Stimulated activated CD8-positive, alpha-beta memory T cell treated with anti-CD3 and anti-CD28 coated beads, Interleukin-15, amount 100 ng/mL, for 4 hours (primary cell): ENCODE measurements at regions not wholly inside any gene's neighbourhood (a gene's known extent, or its start where the extent isn't known, plus 50 kb on each side); places are given as distances from the start of the nearest gene placed in this dataset.

Source experiments
- DNase-seq, 2 donors: peaks; one replicate each; pipeline ENCODE4 v3.0.0-alpha.2; 2020; ENCODE audit warnings: low read depth in 2 of 2

DNA sequence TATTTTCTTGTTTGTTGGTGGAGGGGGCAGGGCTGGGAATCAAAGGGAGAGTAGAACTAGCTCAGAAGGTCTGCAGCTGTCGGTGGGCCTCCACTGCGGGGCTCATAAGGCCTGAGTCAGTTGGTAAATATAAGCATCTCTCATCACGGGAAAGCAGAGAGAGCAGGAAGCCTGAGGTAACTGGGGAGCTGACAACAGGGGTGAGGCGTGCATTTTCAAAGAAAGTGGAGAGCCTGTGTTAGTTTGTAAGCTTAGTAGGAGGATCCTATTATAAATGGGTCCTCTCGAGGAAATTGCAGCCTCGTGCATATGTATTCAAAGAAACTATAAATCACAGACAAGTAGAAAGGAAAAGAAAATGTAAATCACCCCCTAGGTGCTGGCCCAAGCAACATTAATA lies 221.0 kb upstream of the CDH13 start:
- no peak for DNase-seq

DNA sequence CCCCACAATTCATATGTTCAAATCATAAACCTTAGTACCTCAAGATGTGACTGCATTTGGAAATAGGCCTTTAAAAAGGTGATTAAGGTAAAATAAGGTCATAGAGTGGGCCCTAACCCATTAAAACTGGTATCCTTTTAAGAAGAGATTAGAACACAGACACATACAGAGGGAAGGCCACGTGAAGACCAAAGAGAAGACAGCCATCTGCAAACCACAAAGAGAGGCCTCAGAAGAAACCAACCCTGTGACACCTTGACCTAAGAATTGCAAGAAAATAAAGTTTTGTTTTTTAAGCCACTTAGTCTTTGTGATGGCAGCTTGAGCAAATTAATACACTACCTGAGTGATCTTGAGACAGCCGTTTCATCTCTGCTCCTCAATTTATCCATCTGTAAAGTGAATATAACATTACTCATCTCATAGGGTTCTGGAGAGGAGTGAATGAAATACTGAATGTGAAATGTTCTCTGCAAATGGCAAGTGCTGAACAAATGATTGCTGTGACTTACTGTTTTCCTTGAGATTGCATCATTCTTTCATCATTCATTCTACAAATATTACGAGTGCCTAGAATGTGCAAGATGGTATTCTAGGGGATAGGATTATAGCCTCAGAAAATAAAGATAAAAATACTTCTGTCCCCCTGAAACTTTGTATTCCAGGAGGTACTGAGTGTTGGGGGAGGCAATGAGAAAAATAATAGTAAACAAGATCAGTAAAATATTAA lies 222.0 kb upstream of the CDH13 start:
- DNase-seq = no peak

DNA sequence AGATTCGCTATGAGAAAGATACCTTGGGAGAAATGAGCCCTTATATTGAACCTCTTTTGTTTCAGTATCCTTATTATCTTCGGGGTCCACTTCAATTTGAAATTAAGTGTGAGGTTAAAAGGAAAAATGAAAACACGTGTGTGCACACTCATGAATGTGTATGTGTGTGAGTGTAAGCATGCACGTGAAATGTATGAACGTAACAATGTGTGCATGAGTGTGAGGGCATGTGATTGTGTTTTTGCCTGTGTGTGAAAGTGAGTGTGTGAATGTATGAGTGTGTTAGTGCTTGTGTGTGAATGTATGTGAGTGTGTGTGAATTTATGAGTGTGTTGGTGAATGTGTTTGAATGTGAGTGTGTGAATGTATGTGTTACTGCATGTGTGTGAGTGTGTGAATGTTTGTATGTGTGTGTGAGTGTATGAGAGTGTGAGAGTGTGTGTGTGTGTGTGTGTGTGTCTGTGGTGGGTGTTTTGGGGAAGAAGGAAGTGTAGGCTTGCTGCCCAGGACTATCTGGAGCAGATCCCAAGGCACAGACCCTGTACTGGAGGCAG lies 224.0 kb upstream of the CDH13 start:
- DNase-seq = no peak

DNA sequence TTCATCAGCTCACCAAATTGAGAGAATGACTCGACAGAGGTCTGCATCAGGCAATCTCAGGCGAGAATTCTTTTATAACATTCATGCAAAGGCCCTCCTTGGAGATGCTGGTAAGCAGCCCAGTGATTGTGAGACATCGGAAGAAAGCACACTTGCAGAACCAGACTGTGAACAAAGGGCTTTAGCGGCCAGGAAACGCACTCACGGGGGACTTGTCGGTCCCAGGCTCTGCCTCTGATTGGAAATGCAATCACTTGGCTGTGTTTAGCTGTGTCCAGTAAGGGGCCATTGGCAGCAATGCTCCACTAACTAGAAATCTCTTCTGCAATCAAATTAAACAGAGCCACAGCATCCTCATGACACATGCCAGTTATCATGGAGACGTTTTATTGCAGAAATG lies 226.7 kb upstream of the CDH13 start:
- no peak for DNase-seq

DNA sequence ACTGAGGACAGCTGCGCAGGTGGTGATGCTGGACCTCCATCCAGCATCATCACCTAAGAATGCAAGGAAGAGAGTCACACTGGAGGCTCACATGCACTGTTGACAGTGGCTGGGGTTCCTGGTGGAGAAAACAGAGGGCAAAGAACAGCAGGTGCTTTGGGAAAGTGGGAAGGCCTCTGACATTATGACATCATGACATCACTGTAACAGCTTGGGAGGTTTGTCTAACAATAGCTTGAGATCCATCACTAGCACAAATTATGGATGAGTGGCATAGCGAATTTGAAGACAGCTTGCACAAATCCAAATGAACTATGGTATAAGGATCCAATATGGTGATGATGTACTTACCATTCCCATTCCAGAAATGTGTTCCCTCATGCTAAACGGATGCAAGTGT lies 226.5 kb upstream of the MPHOSPH6 start:
- no peak for DNase-seq

DNA sequence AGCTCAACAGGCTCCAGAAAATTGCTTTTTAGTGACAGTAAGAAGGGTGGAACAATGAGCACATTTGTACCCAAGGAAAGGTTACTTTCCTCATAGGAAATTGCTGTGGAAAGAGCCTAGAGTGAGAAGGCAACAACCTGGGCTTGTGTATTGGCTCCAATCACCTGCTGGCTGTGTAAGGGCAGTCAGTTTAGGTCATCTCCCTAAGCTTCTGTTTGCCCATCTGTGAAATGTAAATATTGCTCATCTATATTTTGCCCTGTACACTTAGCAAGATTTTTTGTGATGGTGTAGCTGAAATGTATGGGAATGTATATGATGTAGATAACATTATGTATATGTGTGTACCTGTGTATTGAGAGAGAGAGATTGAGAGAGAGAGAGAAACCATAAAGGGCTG lies 225.2 kb upstream of the MPHOSPH6 start:
- no peak for DNase-seq

DNA sequence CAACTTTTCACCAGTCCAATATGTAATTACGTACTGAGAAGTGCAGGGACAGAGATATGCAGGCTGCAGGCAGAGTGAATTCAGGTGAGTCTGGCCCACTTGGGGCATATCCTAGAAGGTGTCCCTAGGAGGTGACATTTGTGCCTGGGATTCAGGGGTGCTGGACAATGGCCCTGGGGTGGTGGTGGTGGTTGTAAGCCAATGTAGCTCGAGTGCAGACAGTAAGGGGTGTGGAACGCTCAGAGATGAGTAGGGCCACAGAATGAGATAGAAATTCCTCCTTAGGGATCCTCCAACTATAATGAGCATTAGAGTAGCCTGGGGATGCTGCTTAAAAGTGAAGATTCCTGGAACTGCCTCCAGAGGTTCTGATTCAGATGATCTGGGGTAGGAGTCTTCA lies 221.7 kb upstream of the MPHOSPH6 start:
- DNase-seq = no peak

DNA sequence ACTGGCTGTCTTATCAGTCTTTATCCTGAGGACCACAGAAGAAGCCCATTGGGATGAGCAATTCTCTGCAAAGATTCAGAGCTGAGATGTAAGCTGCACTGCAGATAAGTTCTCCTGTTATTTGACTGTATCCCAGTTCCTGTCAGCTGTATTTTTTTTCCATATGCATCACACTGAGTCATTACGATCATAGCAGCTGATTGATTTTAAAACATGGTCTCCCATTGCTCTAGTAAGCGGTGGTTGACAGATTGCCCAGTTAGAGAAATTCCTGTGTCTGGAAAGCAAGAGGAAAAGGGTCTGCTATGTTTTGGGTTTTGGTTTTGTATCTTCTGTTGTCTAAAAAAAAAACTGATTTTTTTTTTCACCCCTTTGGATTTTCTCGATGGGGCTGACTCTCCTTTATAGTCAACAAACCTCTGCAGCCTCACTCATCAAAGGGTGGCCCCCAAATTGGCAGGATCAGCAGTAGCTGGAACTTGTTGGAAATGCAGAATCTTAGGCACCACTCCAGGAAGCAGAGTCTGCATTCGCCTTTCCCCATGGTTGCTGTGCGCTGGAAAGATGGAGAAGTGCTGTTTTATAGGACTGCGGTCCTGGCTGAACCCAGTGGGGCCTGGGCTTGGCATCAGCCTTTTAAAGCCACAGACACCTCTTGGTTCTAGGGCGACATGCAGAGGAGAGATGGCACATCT lies 220.1 kb upstream of the MPHOSPH6 start:
- DNase-seq = no peak

DNA sequence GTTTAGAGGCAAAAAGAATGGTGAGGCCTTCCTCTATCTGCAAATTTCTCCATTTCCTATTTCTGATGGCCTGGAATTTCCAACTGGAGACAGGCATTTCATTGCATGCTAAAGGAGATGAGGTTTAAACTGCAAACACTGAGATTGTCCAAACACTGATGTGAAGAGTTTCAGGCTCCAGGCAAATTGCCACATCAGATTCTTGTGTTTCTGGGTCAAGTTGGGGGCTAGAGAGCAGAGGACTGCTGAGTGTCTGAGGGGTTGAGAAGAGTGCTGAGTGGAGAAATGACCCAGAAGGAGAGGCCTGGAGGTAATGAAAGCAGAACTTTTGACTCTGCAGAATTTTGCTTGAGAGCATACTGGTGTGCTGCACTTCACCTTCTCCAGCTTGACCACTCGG lies 216.7 kb upstream of the MPHOSPH6 start:
- no peak for DNase-seq

DNA sequence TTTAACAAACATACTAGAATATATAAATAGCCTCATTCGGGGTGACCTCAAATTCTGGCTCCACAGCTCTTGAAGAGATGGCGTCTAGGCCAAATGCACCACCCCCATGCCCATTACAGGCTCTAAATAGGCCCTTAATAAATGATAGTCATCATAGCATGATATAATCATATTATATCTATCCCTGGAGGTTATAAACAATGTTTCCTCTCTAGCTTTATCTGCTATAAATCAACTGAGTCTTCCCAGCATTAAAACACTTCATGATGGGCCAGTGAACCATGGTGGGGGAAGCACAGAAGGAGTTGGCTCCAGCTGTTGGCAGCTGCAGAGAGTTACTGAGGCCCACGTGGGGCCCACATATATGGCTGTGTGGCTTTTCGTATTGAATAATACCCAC lies 214.9 kb upstream of the MPHOSPH6 start:
- DNase-seq = no peak

DNA sequence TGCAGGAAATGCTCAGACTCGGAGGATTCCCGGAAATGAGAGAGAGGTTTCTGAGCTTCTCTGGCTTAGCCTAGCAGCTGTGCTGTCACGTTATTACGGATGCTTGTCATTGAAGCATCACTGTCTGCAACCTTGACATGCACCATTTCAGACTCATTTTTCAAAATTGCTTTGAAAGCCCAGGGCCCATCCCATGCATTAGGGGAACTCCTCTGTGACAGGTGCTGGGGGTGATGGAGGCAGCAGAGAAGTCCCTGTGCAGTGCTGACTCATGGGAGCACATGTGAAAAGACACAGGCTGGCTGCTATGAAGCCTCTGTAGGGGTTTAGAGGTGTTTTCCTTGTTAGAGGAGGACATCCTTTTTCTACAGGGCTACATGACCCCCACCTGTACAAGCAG lies 214.0 kb upstream of the MPHOSPH6 start:
- DNase-seq = no peak

DNA sequence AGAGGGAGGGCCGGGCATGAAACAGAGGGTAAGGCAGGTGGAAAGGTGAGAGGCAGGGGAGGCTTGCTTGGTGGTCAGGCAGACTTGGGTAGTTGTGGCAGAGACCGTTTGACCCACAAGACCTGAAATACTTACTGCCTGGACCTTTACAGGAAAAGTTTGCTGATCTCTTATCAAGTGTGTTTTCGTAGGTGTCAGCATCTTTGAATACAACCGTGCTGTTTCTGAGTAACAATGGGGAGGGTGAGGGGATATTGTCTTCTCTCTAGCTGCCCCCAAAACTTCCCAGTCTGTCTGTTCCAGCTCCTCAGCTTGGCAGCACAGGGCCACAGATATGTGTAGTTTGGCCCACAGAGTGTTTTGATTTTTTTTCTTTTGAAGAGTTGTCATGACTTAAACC lies 212.5 kb upstream of the MPHOSPH6 start:
- no peak for DNase-seq

DNA sequence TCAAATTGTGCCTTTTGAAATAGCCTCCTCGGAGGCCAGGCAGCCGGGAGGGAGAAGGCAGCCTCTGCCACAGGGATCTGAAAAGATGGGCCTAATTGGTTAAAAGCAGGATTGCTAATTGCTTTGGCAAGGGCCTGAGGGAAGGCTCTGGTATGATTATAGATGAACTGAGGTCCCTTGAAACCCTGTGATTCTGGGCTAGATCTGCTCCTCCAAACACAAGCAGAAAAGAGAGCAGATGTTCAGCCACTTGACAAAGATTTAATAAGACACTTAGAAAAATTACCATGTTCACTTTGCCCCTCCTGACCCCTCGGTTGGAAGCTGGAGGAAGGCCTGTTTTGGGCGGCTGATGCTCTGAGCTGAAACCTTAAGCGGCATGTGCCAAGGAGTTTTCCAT lies 209.5 kb upstream of the MPHOSPH6 start:
- no peak for DNase-seq

DNA sequence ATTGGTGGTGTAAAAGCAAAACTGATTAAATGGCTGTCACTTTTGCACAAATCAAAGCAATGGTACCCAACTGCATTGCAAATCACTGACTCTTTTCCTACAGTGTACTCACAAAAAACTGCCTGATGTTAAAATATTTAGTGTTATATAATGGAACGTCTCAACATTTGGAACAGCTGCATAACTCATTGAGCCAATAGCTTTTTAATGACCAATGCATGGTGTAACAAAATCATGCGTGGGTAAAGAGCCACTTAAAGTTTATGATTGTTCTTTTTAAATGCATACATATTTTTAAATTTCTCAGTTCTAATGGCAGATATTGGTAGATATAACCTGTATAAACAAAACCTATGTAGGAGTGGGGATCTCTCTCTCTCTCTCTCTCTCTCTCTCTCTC lies 204.0 kb upstream of the MPHOSPH6 start:
- no peak for DNase-seq

DNA sequence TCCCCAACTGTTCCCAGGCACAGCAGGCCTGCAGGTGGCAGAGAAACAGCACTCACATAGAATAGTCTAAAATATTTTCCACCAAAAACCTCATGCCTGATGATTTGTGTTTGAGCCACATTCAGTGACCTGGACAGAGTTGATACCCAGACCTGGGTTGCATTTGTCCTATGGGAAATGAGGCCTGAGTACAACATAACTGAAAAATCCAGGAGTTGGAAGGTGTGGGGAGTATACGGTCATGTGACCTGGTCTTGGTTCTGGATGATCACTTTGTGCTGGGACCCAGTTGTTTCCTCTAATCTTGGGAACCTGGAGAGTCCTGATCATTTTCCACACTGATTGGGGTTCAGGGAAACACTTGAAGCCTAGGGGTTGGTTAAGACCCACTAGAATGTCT lies 200.3 kb upstream of the MPHOSPH6 start:
- no peak for DNase-seq

DNA sequence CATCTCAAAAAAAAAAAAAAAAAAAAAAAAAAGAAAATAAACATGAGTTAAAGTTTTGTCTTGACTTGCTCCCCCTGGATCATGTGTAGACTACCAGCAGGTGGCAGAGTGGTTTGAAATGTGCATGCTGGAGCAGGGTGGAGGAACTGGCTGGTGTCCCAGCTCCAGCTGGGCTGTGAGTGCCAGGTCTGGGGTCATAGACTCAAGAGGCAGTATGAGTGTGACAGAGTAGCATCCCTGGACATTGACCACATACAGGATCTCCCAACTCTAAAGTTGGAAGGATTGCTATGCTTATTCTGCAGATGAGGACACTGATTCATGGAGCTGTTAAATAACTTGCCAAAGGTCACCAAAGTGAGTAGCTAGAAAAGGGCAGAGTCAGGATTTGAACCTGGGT lies 198.0 kb upstream of the MPHOSPH6 start:
- DNase-seq = no peak

DNA sequence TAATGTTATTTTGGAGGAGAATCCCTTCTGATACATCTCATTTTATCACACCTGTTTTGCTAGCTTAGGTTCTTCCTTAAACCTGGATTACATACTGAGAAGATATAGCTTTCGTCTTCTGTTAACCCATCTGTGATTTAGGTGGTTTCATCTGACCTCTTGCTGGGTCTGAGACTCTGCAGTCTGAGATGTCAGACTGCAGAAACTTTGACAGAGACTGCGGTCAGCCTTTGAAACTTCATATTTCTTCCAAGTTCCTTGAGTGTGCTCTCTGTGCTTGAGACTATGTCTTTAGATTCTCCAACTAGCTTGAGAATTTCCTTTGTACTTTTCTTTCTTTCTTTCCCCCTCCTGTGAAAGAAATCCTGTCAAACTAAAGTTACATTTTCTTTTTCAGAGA lies 196.4 kb upstream of the MPHOSPH6 start:
- DNase-seq = no peak

DNA sequence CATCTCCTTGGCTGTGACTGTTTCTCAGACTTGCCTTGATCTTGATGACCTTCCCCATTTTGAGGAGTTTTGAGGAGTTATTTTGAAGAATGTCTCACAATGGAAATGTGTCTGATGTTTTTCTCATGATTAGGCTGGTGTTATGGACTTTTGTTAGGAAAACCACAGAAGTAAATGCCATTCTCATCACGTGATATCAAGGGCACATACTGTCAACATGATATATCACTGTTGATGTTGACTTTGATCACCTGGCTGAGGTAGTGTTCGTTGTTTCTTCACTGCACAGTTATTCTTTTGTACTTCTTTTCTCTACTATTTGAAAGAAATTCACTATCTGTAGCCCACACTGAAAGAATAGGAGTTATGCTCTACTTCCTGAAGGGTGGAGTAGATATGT lies 194.7 kb upstream of the MPHOSPH6 start:
- DNase-seq = no peak

DNA sequence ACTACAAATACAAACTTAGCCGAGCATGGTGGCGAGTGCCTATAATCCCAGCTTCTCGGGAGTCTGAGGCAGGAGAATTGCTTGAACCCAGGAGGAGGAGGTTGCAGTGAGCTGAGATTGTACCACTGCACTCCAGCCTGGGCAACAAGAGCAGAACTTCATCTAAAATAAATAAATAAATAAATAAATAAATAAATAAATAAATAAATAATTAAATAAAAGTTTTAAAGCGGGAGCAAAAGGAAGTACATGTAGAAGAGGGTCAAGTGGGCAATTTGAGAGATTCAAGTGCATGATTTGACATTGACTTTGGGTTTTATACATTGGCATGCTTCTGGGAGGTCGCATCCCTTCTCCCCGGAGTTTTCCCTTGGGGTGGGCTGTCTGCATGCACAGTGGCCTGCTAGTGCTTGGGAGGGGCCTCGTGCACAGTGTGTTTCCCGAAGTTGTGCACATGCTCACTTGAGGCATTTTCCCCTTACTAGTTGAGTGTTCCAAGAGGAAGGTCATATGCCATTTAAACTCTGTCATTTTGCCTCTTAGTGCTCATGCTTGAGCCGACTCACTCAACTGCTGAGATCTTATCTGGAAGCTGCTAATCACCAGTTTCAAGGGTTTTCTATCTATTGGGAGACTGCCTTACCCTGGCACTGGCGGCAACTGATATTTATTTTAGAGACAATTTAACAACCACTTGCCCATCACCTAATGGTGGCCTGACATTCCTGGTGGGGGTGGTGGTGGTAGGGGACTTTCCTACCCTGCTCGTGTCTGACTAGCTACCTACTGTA lies 193.2 kb upstream of the MPHOSPH6 start:
- DNase-seq = no peak

DNA sequence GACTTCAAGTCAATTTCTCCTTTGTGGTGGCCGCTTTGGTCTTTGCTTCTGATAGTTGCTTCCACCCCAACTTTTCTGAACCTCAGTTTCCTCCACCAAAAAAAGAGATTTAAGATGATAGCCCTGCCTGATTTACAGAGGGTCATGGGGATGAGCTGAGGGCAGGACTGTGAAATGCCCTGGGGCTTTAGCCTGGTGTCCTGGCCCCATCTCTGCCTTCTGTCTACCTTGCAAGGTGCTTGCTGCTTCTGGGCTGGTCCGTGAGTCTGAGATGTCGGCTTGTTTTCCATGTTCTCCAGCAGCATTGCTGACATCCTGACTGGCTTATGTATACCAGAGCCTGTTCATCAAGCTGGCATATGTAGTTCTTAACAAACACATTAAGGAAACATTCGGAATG lies 191.9 kb upstream of the MPHOSPH6 start:
- DNase-seq = no peak

DNA sequence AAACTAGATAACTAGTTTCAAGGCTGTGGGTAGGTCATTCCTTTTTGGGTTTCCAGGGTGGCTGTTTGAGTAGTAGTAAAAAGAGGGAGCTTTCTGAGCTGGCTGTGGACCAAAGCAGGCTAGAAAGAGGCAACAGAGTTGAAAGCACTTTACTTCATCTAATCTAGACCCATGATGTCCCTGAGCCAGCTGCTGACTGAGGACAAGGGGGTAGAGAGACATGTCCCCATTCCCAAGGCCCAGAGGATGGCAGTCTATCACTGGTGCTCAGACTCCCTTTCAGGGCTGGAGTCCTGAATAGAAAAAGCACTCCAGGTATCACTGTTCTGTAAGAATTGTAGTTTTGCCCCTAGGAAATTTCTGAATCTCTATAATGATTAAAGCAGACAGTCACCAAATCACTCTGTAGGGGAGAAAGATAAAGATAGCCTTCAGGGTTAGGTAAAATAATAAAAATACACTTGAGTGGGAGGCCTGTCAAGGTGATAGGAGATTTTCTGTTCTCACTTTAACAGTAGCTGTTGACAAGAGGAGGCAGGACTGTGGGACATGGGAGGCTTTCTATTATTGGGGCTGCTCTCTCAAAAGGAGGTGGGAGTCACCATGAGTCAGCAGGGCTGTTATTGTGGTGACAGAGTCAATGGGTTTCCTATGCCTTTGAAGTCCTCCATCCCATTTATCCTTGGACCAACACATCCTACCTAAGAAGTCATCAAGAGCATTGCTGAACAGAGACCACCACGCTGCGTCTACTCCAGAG lies 190.2 kb upstream of the MPHOSPH6 start:
- DNase-seq = no peak
